ENCODE measurements at regions not wholly inside any gene's neighbourhood (a gene's known extent, or its start where the extent isn't known, plus 50 kb on each side); places are given as distances from the start of the nearest gene placed in this dataset.
A peak's percentile ranks its signal among the peaks of the same experiment; 100 is the strongest.

- FAIRE-seq, result no peak
Measured at GRCh38 chr10:131781791-131782190, 119.0 kb upstream of the PPP2R2D start.

GRCh38 chr10:131784363-131785120 is 116.3 kb upstream of the PPP2R2D start:
- FAIRE-seq, result no peak

GRCh38 chr10:131785121-131785460 is 115.7 kb upstream of the PPP2R2D start:
- no peak for FAIRE-seq

GRCh38 chr10:131786756-131787605 is 113.8 kb upstream of the PPP2R2D start:
- FAIRE-seq, result peak; percentile 81

GRCh38 chr10:131787961-131788360 is 112.8 kb upstream of the PPP2R2D start:
- FAIRE-seq, result no peak

GRCh38 chr10:131788386-131788785 is 112.4 kb upstream of the PPP2R2D start:
- no peak for FAIRE-seq

- FAIRE-seq, result no peak
Measured at GRCh38 chr10:131789516-131789915, 111.3 kb upstream of the PPP2R2D start.

GRCh38 chr10:131790021-131790420 is 110.8 kb upstream of the PPP2R2D start:
- no peak for FAIRE-seq

GRCh38 chr10:131792011-131792651 is 108.7 kb upstream of the PPP2R2D start:
- no peak for FAIRE-seq

- no peak for FAIRE-seq
Measured at GRCh38 chr10:131792809-131793208, 108.0 kb upstream of the PPP2R2D start.

GRCh38 chr10:131795761-131796160 is 105.0 kb upstream of the PPP2R2D start:
- FAIRE-seq, result no peak

GRCh38 chr10:131797626-131798025 is 103.2 kb upstream of the PPP2R2D start:
- no peak for FAIRE-seq

GRCh38 chr10:131799429-131799828 is 101.4 kb upstream of the PPP2R2D start:
- FAIRE-seq, result no peak

- FAIRE-seq, result no peak
Measured at GRCh38 chr10:131802156-131802915, 98.5 kb upstream of the PPP2R2D start.

GRCh38 chr10:131802996-131803395 is 97.8 kb upstream of the PPP2R2D start:
- FAIRE-seq, result no peak

GRCh38 chr10:131803860-131804425 is 96.9 kb upstream of the PPP2R2D start:
- FAIRE-seq, result no peak

- FAIRE-seq, result no peak
Measured at GRCh38 chr10:131804551-131805295, 96.1 kb upstream of the PPP2R2D start.

GRCh38 chr10:131805696-131806095 is 95.1 kb upstream of the PPP2R2D start:
- no peak for FAIRE-seq

- FAIRE-seq, result no peak
Measured at GRCh38 chr10:131806146-131806545, 94.7 kb upstream of the PPP2R2D start.

GRCh38 chr10:131806646-131807317 is 94.0 kb upstream of the PPP2R2D start:
- no peak for FAIRE-seq

GRCh38 chr10:131808370-131808930 is 92.4 kb upstream of the PPP2R2D start:
- no peak for FAIRE-seq
